IMR-90 (cell line): ENCODE measurements at regions not wholly inside any gene's neighbourhood (a gene's known extent, or its start where the extent isn't known, plus 50 kb on each side); places are given as distances from the start of the nearest gene placed in this dataset.

ENCODE experiments used
- ATAC-seq: fragments of 200-7000 bp; cut with Tn5 transposase; 2 replicates; pipeline ENCODE4 v1.9.1; 2020; ENCODE audit warnings: low read depth, mild to moderate bottlenecking, moderate library complexity
- BruUV-seq: library from RNA; stranded (reverse); fragments of 400-500 nt; replicated peaks from 2 replicates; lab custom pipeline; 2021; lab: Mats Ljungman, UMichigan
- CTCF ChIA-PET: fragments of 300-600 bp; formaldehyde crosslinking; extraction: SDS; loops from one replicate; lab custom pipeline; 2021; ENCODE audit warnings: antibody characterized with exemption; lab: Yijun Ruan, JAX
- POLR2A ChIA-PET: fragments of 300-600 bp; sonication (Branson Sonifier 250); formaldehyde crosslinking; loops from one replicate; lab custom pipeline; 2022; ENCODE audit warnings: antibody characterized with exemption; ENCODE audit not compliant: unreplicated experiment; lab: Charles Lee
- DNase-seq: peaks from one replicate; pipeline ENCODE4 v3.0.0; 2013
- H2AFZ ChIP-seq: replicated peaks from 2 replicates; pipeline ENCODE3; 2013; ENCODE audit warnings: low read length, mild to moderate bottlenecking; ENCODE audit not compliant: poor library complexity
- H2AK5ac ChIP-seq: 2 replicates; pipeline ENCODE4 v1.6.1; 2013; ENCODE audit warnings: low read depth, low read length, inconsistent platforms
- H2AK9ac ChIP-seq: replicated peaks from 2 replicates; pipeline ENCODE3; 2013; ENCODE audit warnings: mild to moderate bottlenecking, low read depth, low read length, moderate library complexity; ENCODE audit not compliant: poor library complexity
- H2BK120ac ChIP-seq: 2 replicates; pipeline ENCODE4 v1.6.1; 2013; ENCODE audit warnings: low read depth, low read length, inconsistent platforms
- H2BK15ac ChIP-seq: 3 replicates; pipeline ENCODE4 v1.6.1; 2013; ENCODE audit warnings: low read depth, low read length, inconsistent platforms
- H2BK20ac ChIP-seq: 2 replicates; pipeline ENCODE4 v1.6.1; 2013; ENCODE audit warnings: low read depth, mild to moderate bottlenecking, inconsistent platforms, low read length, moderate library complexity
- H2BK5ac ChIP-seq: 2 replicates; pipeline ENCODE4 v1.6.1; 2013; ENCODE audit warnings: mild to moderate bottlenecking, low read depth, low read length, inconsistent platforms; ENCODE audit not compliant: poor library complexity, severe bottlenecking
- H3K14ac ChIP-seq: replicated peaks from 2 replicates; pipeline ENCODE4 v1.6.1; 2013; ENCODE audit warnings: low read depth, low read length, inconsistent platforms
- H3K18ac ChIP-seq: 2 replicates; pipeline ENCODE4 v1.6.1; 2013; ENCODE audit warnings: low read depth, low read length, control low read depth
- H3K23ac ChIP-seq: 2 replicates; pipeline ENCODE4 v1.6.1; 2013; ENCODE audit warnings: low read depth, low read length, inconsistent platforms
- H3K27ac ChIP-seq: 2 replicates; pipeline ENCODE4 v1.5.1; 2013; ENCODE audit warnings: mild to moderate bottlenecking, control low read depth, low read length; ENCODE audit not compliant: insufficient read depth
- H3K27me3 ChIP-seq: 2 replicates; pipeline ENCODE4 v1.6.1; 2013; ENCODE audit warnings: low read length; ENCODE audit not compliant: control insufficient read depth, insufficient read depth
- H3K36me3 ChIP-seq: 2 replicates; pipeline ENCODE4 v1.6.1; 2013; ENCODE audit warnings: low read length, mixed read lengths; ENCODE audit not compliant: control insufficient read depth, insufficient read depth
- H3K4ac ChIP-seq: 2 replicates; pipeline ENCODE4 v1.6.1; 2013; ENCODE audit warnings: low read depth, low read length, inconsistent platforms
- H3K4me1 ChIP-seq: 2 replicates; pipeline ENCODE4 v1.6.1; 2013; ENCODE audit warnings: low read length, mixed read lengths; ENCODE audit not compliant: control insufficient read depth, insufficient read depth
- H3K4me2 ChIP-seq: 2 replicates; pipeline ENCODE4 v1.6.1; 2013; ENCODE audit warnings: low read depth, mild to moderate bottlenecking, control low read depth, low read length, moderate library complexity
- H3K4me3 ChIP-seq: 2 replicates; pipeline ENCODE4 v1.5.1; 2013; ENCODE audit warnings: low read depth, mild to moderate bottlenecking, control low read depth, low read length, moderate library complexity; ENCODE audit not compliant: insufficient read depth
- H3K56ac ChIP-seq: 2 replicates; pipeline ENCODE4 v1.6.1; 2013; ENCODE audit warnings: low read length, inconsistent platforms; ENCODE audit not compliant: insufficient read depth; ENCODE audit errors: extremely low read depth
- H3K79me1 ChIP-seq, 2 experiments: 2 replicates each; pipeline ENCODE4 v1.6.1; 2013; ENCODE audit warnings: low read length in 2 of 2, inconsistent platforms in 1 of 2, low read depth in 1 of 2
- H3K9ac ChIP-seq: 2 replicates; pipeline ENCODE4 v1.6.1; 2013; ENCODE audit warnings: low read depth, low read length, control low read depth
- H3K9me1 ChIP-seq: 2 replicates; pipeline ENCODE4 v1.6.1; 2013; ENCODE audit warnings: low read length, inconsistent platforms; ENCODE audit not compliant: insufficient read depth
- H3K9me3 ChIP-seq: 2 replicates; pipeline ENCODE4 v1.6.1; 2013; ENCODE audit warnings: low read length; ENCODE audit not compliant: control insufficient read depth, insufficient read depth
- H4K20me1 ChIP-seq: 2 replicates; pipeline ENCODE4 v1.6.1; 2013; ENCODE audit warnings: low read length, inconsistent platforms; ENCODE audit not compliant: insufficient read depth
- H4K5ac ChIP-seq: 2 replicates; pipeline ENCODE4 v1.6.1; 2013; ENCODE audit warnings: mild to moderate bottlenecking, low read depth, low read length, control low read depth
- H4K8ac ChIP-seq, 2 experiments: 2 replicates each; pipeline ENCODE4 v1.6.1; 2013; ENCODE audit warnings: low read depth in 2 of 2, low read length in 2 of 2, control low read depth in 1 of 2, inconsistent platforms in 1 of 2
- H4K91ac ChIP-seq: 2 replicates; pipeline ENCODE4 v1.6.1; 2013; ENCODE audit warnings: low read depth, low read length, inconsistent platforms; ENCODE audit not compliant: insufficient read depth
- BHLHE40 ChIP-seq: fragments of 150-350 bp; IDR thresholded peaks from 2 replicates; pipeline ENCODE4 v1.6.1; 2016; ENCODE audit warnings: mild to moderate bottlenecking, low read depth, low read length
- CEBPB ChIP-seq: IDR thresholded peaks from 2 replicates; pipeline ENCODE4 v1.6.1; 2012; ENCODE audit warnings: low read depth, low read length, improper control_type of control experiment
- CHD1 ChIP-seq: IDR thresholded peaks from 2 replicates; pipeline ENCODE4 v1.6.1; 2012; ENCODE audit warnings: low read depth, low read length, improper control_type of control experiment
- ELK1 ChIP-seq: fragments of 150-350 bp; IDR thresholded peaks from 2 replicates; pipeline ENCODE4 v1.6.1; 2016; ENCODE audit warnings: low read depth, mild to moderate bottlenecking, low read length, moderate library complexity, borderline replicate concordance
- FOS ChIP-seq: fragments of 150-350 bp; IDR thresholded peaks from 2 replicates; pipeline ENCODE4 v1.6.1; 2016; ENCODE audit warnings: low read depth, low read length
- MAFK ChIP-seq: IDR thresholded peaks from 2 replicates; pipeline ENCODE4 v1.6.1; 2012; ENCODE audit warnings: low read depth, low read length, improper control_type of control experiment
- MAZ ChIP-seq: IDR thresholded peaks from 2 replicates; pipeline ENCODE4 v1.6.1; 2012; ENCODE audit warnings: low read depth, mild to moderate bottlenecking, low read length, improper control_type of control experiment, moderate library complexity, borderline replicate concordance
- MXI1 ChIP-seq: IDR thresholded peaks from 2 replicates; pipeline ENCODE4 v1.6.1; 2012; ENCODE audit warnings: low read depth, mild to moderate bottlenecking, low read length, moderate library complexity, borderline replicate concordance
- NFE2L2 ChIP-seq: fragments of 150-350 bp; IDR thresholded peaks from 2 replicates; pipeline ENCODE4 v1.6.1; 2016; ENCODE audit warnings: low read depth, mild to moderate bottlenecking, low read length
- POLR2A ChIP-seq: IDR thresholded peaks from 2 replicates; pipeline ENCODE4 v1.6.1; 2012; ENCODE audit warnings: mild to moderate bottlenecking, low read depth, low read length
- RAD21 ChIP-seq: IDR thresholded peaks from 2 replicates; pipeline ENCODE4 v1.6.1; 2012; ENCODE audit warnings: low read length, improper control_type of control experiment
- RFX5 ChIP-seq: IDR thresholded peaks from 2 replicates; pipeline ENCODE4 v1.8.0; 2012; ENCODE audit warnings: low read depth, mild to moderate bottlenecking, low read length, moderate library complexity
- SMC3 ChIP-seq: fragments of 150-350 bp; IDR thresholded peaks from 2 replicates; pipeline ENCODE4 v1.6.1; 2016; ENCODE audit warnings: low read depth, mild to moderate bottlenecking, antibody characterized with exemption, low read length, moderate library complexity
- USF2 ChIP-seq: fragments of 150-350 bp; IDR thresholded peaks from 2 replicates; pipeline ENCODE4 v1.6.1; 2017; ENCODE audit warnings: mild to moderate bottlenecking, antibody characterized with exemption, low read length, low read depth
- WGBS, 2 experiments: methylation state at CpG; one replicate each; pipeline versions ENCODE4 v1.1.5 to v1.1.7; 2013; ENCODE audit warnings: missing lambda C conversion rate in 2 of 2; ENCODE audit not compliant: insufficient read length in 1 of 2; ENCODE audit errors: extremely low coverage in 2 of 2; 5-methylcytosine and 5-hydroxymethylcytosine counted together
- dilution Hi-C: fragments of 300-500 bp; cut with HindIII; formaldehyde crosslinking; loops from one replicate; pipeline ENCODE4 v1.14.3; 2018; ENCODE audit warnings: low sequenced_read_pairs; ENCODE audit not compliant: unreplicated experiment
- in situ Hi-C: fragments of 300-500 bp; cut with MboI; formaldehyde crosslinking; loops from 3 replicates; pipeline ENCODE4 v1.14.3; 2019; ENCODE audit warnings: low sequenced_read_pairs, inconsistent platforms, mixed read lengths
- intact Hi-C: fragments of 100-400 bp; cut with micrococcal nuclease; formaldehyde crosslinking; loops from 2 replicates; pipeline ENCODE4 v1.10.0; 2022
- TF ChIP-seq, protein P1 (sequence below): conservative IDR thresholded peaks from 2 replicates; pipeline ENCODE4 v1.5.1; 2012; ENCODE audit warnings: mild to moderate bottlenecking, low read depth, low read length, improper control_type of control experiment

GRCh38 chr4:26015133-26015651 lies 101.2 kb downstream of the SMIM20 start:
- Histone ChIP-seq H3K4me3 (no peak overlapping the region), H3K9me1 (peaks cover 11% of the 10 kb centered on the region), H3K9me3 (no peaks in the 10 kb centered on the region), H4K5ac (0 out of 2 replicates have a peak overlapping the region, but pooled peaks have one; percentile 6), H4K8ac (peak overlapping the region in 1 of 2 experiments; percentile 32; a peak in 2 of 4 replicates), H2BK20ac (peak overlapping the region; percentile 41; the same call in 1 of the 2 replicates), H2BK5ac (peak overlapping the region; percentile 62), H2BK120ac (peak overlapping the region; percentile 69), H2AK9ac (no peak overlapping the region), H4K91ac (no peak overlapping the region), H3K27ac (peak overlapping the region; percentile 34; the same call in 1 of the 2 replicates), H2AK5ac (peak overlapping the region; percentile 79; the same call in 1 of the 2 replicates), H3K79me1 (no peaks in the 10 kb centered on the region), H3K56ac (no peak overlapping the region), H4K20me1 (no peaks in the 10 kb centered on the region), H3K36me3 (no peaks in the 10 kb centered on the region), H3K27me3 (peaks cover 19% of the 10 kb centered on the region), H3K4ac (peak overlapping the region; percentile 61), H3K14ac (peak overlapping the region; percentile 34; the same call in 1 of the 2 replicates), H3K18ac (peak overlapping the region; percentile 20; the same call in 1 of the 2 replicates), H2BK15ac (peak overlapping the region; percentile 2; the same call in 1 of the 3 replicates), H3K4me1 (peaks cover 9% of the 10 kb centered on the region), H3K4me2 (no peak overlapping the region), H3K9ac (no peak overlapping the region), H3K23ac (no peak overlapping the region), H2AFZ (peak overlapping the region; percentile 75)
- BruUV-seq = no TSS peak
- ChIA-PET POLR2A (no interaction called here), CTCF (interaction anchor here (2.0 kb wide), 1 partner anchor 27 kb away, joined by 7 read pairs; no protein-coding TSS in a partner anchor)
- intact Hi-C loops = no loop called here
- dilution Hi-C loops = no loop called here
- in situ Hi-C loops = no loop called here
- ATAC-seq (peak; percentile 77), DNase-seq (peak; percentile 97)
- 83% methylated on average over 1 of the region's 7 CpGs; no CpG with 5 or more reads in 1 of the 2 experiments for WGBS, 2 experiments
- TF ChIP-seq USF2 = 0 out of 2 replicates have a peak, but pooled peaks have one; percentile 3
- TF ChIP-seq ELK1 = no peak
- TF ChIP-seq RFX5 = no peak
- peak; percentile 39 for TF ChIP-seq RAD21
- no peak for TF ChIP-seq MXI1
- TF ChIP-seq CHD1 = no peak
- TF ChIP-seq POLR2A = no peak; the same call in 1 of the 2 replicates
- TF ChIP-seq BHLHE40 = peak; percentile 22; the same call in 1 of the 2 replicates
- no peak for TF ChIP-seq MAFK
- peak; percentile 43 for TF ChIP-seq FOS
- TF ChIP-seq NFE2L2 = no peak
- TF ChIP-seq CEBPB = peak; percentile 37; the same call in 1 of the 2 replicates
- TF ChIP-seq SMC3 = peak; percentile 13; the same call in 1 of the 2 replicates
- TF ChIP-seq, protein P1, sequence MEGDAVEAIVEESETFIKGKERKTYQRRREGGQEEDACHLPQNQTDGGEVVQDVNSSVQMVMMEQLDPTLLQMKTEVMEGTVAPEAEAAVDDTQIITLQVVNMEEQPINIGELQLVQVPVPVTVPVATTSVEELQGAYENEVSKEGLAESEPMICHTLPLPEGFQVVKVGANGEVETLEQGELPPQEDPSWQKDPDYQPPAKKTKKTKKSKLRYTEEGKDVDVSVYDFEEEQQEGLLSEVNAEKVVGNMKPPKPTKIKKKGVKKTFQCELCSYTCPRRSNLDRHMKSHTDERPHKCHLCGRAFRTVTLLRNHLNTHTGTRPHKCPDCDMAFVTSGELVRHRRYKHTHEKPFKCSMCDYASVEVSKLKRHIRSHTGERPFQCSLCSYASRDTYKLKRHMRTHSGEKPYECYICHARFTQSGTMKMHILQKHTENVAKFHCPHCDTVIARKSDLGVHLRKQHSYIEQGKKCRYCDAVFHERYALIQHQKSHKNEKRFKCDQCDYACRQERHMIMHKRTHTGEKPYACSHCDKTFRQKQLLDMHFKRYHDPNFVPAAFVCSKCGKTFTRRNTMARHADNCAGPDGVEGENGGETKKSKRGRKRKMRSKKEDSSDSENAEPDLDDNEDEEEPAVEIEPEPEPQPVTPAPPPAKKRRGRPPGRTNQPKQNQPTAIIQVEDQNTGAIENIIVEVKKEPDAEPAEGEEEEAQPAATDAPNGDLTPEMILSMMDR = no peak
- TF ChIP-seq MAZ = peak; percentile 37; the same call in 1 of the 2 replicates
